ENCODE measurements at regions not wholly inside any gene's neighbourhood (a gene's known extent, or its start where the extent isn't known, plus 50 kb on each side); places are given as distances from the start of the nearest gene placed in this dataset.

DNA sequence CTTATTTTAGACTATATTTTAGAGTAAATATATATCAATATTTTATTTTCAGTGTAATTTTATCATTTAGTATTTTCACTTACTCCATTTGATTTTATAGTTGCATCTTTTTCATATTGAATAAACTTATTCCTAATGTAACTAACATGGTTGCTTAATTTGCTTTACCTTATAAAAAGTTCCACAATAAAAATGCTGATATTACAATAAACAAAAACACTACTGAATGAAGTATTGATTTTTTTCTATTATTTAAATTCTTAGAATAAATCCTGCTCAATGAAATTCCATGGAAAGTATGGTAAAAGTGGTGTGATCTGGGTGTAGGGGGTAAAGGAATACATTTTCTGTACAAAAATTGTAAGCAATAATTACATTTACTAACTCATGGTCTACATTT, 2074.9 kb upstream of the C9orf72 start:
- no peak for TF ChIP-seq CTCF (IDR thresholded peaks at IDR 0.05; ENCODE audit: low read length)
- TF ChIP-seq EZH2phosphoT487 (IDR thresholded peaks at IDR 0.05; ENCODE audit: low read length), result no peak
- no peak for TF ChIP-seq EZH2 (optimal IDR thresholded peaks at IDR 0.05; ENCODE audit: low read depth, low read length)
- Histone ChIP-seq H3K4me2 (ENCODE audit: low read depth, low read length) (no peak overlapping the region), H3K36me3 (replicated peaks; ENCODE audit: insufficient read depth, low read length) (no peaks in the 10 kb centered on the region), H3K9me2 (replicated peaks; ENCODE audit: insufficient read depth, low read length) (no peaks in the 10 kb centered on the region; the same call in 1 of the 2 replicates), H3F3A (ENCODE audit: insufficient read depth, low read length) (no peaks in the 10 kb centered on the region), H3K4me1 (ENCODE audit: low read length) (no peaks in the 10 kb centered on the region), H3K9ac (ENCODE audit: low read length) (no peak overlapping the region), H2AFZ (ENCODE audit: low read length) (no peak overlapping the region), H3K27me3 (replicated peaks; ENCODE audit: insufficient read depth, low read length) (no peaks in the 10 kb centered on the region), H3K27ac (ENCODE audit: low read length) (no peak overlapping the region), H3K4me3 (ENCODE audit: low read length) (no peak overlapping the region), H3K79me2 (ENCODE audit: low read length) (no peaks in the 10 kb centered on the region), H4K20me1 (ENCODE audit: insufficient read depth, low read length) (no peaks in the 10 kb centered on the region), H3K9me3 (replicated peaks; ENCODE audit: insufficient read depth, low read length) (no peaks in the 10 kb centered on the region)
- no peak for DNase-seq

DNA sequence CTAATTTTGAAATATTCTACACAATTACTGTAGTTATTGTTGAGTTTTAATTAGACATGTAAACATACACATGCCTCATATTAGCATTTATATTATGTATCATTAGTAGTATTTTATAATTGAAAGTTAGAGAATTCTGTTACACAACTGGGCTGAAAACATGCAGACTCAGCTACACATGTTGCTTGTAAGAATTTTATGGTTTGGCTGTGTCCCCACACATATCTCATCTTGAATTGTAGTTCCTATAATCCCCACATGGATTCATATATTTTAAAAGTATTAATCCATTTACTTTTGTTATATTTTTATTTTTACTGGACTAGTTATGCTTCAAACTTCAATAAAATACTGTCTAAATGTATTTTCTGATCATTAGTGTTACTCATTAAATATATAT, 2075.3 kb upstream of the C9orf72 start:
- H3K27ac ChIP-seq (ENCODE audit: low read length), result no peak overlapping the region
- no peaks in the 10 kb centered on the region for H3K79me2 ChIP-seq (ENCODE audit: low read length)
- H3F3A ChIP-seq (ENCODE audit: insufficient read depth, low read length), result no peaks in the 10 kb centered on the region
- no peak overlapping the region for H3K4me3 ChIP-seq (ENCODE audit: low read length)
- no peaks in the 10 kb centered on the region for H3K4me1 ChIP-seq (ENCODE audit: low read length)
- H3K9ac ChIP-seq (ENCODE audit: low read length), result no peak overlapping the region
- no peaks in the 10 kb centered on the region for H3K36me3 ChIP-seq (replicated peaks; ENCODE audit: insufficient read depth, low read length)
- no peaks in the 10 kb centered on the region for H3K27me3 ChIP-seq (replicated peaks; ENCODE audit: insufficient read depth, low read length)
- H3K4me2 ChIP-seq (ENCODE audit: low read depth, low read length), result no peak overlapping the region
- DNase-seq, result no peak
- no peaks in the 10 kb centered on the region; the same call in 1 of the 2 replicates for H3K9me2 ChIP-seq (replicated peaks; ENCODE audit: insufficient read depth, low read length)
- TF ChIP-seq EZH2phosphoT487 (IDR thresholded peaks at IDR 0.05; ENCODE audit: low read length), result no peak
- H3K9me3 ChIP-seq (replicated peaks; ENCODE audit: insufficient read depth, low read length), result no peaks in the 10 kb centered on the region
- no peak overlapping the region for H2AFZ ChIP-seq (ENCODE audit: low read length)
- H4K20me1 ChIP-seq (ENCODE audit: insufficient read depth, low read length), result no peaks in the 10 kb centered on the region

DNA sequence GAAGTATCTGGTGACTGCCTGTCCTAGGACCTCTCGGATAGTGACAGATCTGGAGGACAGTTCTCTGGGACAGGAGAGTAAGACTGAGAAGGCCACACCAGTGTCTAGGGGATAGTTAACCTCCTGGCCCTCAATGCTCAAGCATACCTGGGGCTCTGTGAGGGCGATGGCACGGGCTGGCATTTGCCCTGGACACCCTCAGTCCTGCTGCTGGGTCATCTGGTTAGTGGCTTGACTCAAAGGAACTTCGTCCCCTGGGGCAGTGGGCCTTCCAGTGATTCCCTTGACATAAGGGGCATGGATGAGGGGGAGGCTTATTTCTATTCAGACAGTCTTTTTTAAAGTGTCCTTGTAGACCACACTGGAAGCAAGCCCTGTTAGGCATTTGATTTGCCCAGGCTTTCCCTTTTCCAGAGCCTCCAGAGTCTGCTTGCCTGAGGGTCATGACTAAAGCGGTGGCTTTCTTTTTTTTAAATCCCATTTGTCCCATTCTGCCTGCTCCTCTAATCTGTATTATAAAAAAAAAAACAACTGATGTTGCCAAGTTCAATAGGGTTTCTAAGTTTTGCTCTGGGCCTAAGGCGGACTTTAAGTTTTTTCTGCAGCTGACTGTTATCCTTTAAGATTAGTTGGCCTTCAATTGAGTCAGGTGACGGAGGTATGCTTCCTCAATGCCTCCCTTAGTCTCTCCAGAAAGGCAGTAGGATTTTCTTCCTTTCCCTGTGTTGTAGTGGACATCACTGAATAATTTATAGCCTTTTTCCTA, 2083.5 kb upstream of the C9orf72 start:
- Histone ChIP-seq H3K9me2 (replicated peaks; ENCODE audit: insufficient read depth, low read length) (no peaks in the 10 kb centered on the region), H3K4me2 (ENCODE audit: low read depth, low read length) (no peak overlapping the region), H3F3A (ENCODE audit: insufficient read depth, low read length) (no peaks in the 10 kb centered on the region), H3K4me3 (ENCODE audit: low read length) (no peak overlapping the region), H3K79me2 (ENCODE audit: low read length) (no peaks in the 10 kb centered on the region), H4K20me1 (ENCODE audit: insufficient read depth, low read length) (no peaks in the 10 kb centered on the region), H3K27me3 (replicated peaks; ENCODE audit: insufficient read depth, low read length) (no peaks in the 10 kb centered on the region), H3K9me3 (replicated peaks; ENCODE audit: insufficient read depth, low read length) (no peaks in the 10 kb centered on the region), H3K36me3 (replicated peaks; ENCODE audit: insufficient read depth, low read length) (no peaks in the 10 kb centered on the region), H3K27ac (ENCODE audit: low read length) (no peak overlapping the region), H3K4me1 (ENCODE audit: low read length) (no peaks in the 10 kb centered on the region), H2AFZ (ENCODE audit: low read length) (no peak overlapping the region), H3K9ac (ENCODE audit: low read length) (no peak overlapping the region)
- TF ChIP-seq CTCF (IDR thresholded peaks at IDR 0.05; ENCODE audit: low read length) (no peak), EZH2phosphoT487 (IDR thresholded peaks at IDR 0.05; ENCODE audit: low read length) (no peak), EZH2 (optimal IDR thresholded peaks at IDR 0.05; ENCODE audit: low read depth, low read length) (no peak)
- DNase-seq, result no peak

DNA sequence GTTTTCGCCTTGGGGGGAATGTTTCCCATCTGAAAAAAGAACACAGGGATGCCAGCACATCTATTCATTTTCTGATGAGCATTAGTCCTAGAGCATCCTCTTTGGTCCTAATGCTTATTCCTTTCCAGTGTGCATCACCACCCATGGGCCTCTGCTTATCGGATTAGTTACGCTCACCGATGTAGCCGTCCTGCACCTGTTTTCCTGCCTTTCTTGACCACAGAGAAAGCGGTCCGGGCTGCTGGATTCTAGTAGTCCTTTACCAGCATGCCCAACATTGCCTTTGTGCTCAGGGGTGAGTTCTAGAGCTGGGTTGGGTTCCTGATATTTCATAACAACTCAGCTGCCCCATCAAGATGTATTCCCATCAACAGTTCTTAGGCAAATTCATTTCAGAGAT, 2084.5 kb upstream of the C9orf72 start:
- Histone ChIP-seq H3K4me3 (ENCODE audit: low read length) (no peak overlapping the region), H2AFZ (ENCODE audit: low read length) (no peak overlapping the region), H3K9me3 (replicated peaks; ENCODE audit: insufficient read depth, low read length) (no peaks in the 10 kb centered on the region), H3K36me3 (replicated peaks; ENCODE audit: insufficient read depth, low read length) (no peaks in the 10 kb centered on the region), H4K20me1 (ENCODE audit: insufficient read depth, low read length) (no peaks in the 10 kb centered on the region), H3K27ac (ENCODE audit: low read length) (no peak overlapping the region), H3F3A (ENCODE audit: insufficient read depth, low read length) (no peaks in the 10 kb centered on the region), H3K9me2 (replicated peaks; ENCODE audit: insufficient read depth, low read length) (no peaks in the 10 kb centered on the region), H3K4me1 (ENCODE audit: low read length) (no peaks in the 10 kb centered on the region), H3K27me3 (replicated peaks; ENCODE audit: insufficient read depth, low read length) (no peaks in the 10 kb centered on the region), H3K9ac (ENCODE audit: low read length) (no peak overlapping the region), H3K79me2 (ENCODE audit: low read length) (no peaks in the 10 kb centered on the region), H3K4me2 (ENCODE audit: low read depth, low read length) (no peak overlapping the region)
- TF ChIP-seq CTCF (IDR thresholded peaks at IDR 0.05; ENCODE audit: low read length) (no peak), EZH2phosphoT487 (IDR thresholded peaks at IDR 0.05; ENCODE audit: low read length) (no peak), EZH2 (optimal IDR thresholded peaks at IDR 0.05; ENCODE audit: low read depth, low read length) (no peak)
- no peak for DNase-seq
